ENCODE measurements at regions not wholly inside any gene's neighbourhood (a gene's known extent, or its start where the extent isn't known, plus 50 kb on each side); places are given as distances from the start of the nearest gene placed in this dataset.

DNA sequence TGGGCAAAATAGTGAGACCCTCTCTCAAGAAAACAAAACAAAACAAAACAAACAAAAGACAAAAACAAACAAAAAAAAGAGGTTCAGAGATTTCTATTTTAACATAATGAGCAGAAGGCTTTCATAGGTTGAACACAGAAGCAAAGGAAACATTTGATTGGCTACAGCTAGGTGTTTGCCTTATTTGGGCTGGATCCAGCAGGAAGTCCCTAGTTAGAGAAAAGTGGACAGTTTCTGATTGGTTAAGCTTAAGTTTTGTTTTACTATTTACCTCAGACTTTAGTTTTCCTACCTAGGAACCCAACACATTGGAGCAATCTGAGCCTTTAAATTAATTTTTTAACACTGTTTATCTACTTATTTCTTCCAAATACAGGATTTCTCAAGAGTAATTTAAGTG lies 566.5 kb upstream of the PCDH15 start:
- DNase-seq = no peak

DNA sequence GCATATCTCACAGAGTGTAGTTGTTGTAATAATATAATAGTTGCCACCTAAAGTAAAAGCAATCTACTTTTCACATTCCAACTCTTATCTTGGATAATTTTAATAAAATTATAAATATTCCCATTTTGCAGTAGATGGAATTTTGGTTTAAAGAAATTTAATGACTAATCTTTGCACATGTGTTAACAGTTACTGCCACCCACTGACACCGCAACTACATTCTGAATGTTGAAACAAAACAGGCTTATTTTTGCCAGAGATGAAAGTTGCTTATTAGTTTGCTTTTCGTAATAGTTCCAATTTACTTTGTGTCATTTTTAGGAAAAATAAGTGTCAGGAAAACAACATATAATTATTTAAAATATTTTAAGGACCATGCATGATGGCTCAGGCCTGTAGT lies 557.5 kb upstream of the PCDH15 start:
- DNase-seq = no peak

GRCh38 chr10:55353414-55353813 lies 552.4 kb upstream of the PCDH15 start:
- DNase-seq = no peak

- DNase-seq = no peak
Measured at GRCh38 chr10:55351431-55351830, 550.4 kb upstream of the PCDH15 start.

- DNase-seq = no peak
Measured at GRCh38 chr10:55348534-55348933, 547.5 kb upstream of the PCDH15 start.

GRCh38 chr10:55330486-55330885 lies 529.5 kb upstream of the PCDH15 start:
- no peak for DNase-seq

DNA sequence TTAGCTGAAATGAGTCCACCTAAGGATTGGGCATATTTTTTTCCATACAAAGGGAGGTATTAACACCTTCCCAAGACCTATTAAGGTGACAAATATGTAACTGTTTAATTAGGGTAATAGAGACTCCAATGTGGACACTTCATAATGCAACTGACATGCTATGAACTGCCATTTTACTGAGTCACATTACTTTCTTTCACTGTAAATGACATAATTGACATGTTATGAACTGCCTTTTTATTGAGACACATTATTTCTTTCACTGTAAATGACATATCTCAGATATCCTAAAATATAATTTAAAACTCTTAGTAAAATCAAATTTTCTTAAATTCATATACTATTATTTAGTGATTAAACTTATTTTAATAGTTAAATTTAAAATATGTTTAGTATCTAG lies 528.8 kb upstream of the PCDH15 start:
- peak in 1 of 2 experiments; percentile 42 for DNase-seq

DNA sequence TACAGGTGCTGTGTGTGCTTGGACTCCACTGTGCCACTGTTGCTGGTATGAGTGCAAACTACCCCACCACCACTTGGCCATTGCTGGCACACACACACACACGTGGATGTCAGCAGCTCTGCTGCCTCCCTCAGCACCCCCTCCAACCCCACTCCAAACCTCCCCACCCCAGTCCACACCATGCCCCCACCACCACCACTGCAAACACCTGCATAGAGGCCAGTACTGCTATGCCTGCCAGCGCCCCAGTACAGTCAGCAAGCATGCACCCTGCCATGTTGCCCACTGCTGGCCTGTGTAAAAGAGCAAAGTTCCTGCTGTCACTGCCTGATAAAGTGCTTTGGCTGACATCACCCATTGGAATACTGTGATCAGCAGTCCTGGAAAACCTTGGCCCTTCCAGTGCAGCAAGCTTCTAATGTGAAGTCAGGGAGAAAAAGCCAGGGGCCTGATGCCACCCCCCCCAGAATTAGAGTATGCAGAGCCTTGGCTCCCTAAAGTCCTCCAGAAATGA lies 519.2 kb upstream of the PCDH15 start:
- DNase-seq = no peak

DNA sequence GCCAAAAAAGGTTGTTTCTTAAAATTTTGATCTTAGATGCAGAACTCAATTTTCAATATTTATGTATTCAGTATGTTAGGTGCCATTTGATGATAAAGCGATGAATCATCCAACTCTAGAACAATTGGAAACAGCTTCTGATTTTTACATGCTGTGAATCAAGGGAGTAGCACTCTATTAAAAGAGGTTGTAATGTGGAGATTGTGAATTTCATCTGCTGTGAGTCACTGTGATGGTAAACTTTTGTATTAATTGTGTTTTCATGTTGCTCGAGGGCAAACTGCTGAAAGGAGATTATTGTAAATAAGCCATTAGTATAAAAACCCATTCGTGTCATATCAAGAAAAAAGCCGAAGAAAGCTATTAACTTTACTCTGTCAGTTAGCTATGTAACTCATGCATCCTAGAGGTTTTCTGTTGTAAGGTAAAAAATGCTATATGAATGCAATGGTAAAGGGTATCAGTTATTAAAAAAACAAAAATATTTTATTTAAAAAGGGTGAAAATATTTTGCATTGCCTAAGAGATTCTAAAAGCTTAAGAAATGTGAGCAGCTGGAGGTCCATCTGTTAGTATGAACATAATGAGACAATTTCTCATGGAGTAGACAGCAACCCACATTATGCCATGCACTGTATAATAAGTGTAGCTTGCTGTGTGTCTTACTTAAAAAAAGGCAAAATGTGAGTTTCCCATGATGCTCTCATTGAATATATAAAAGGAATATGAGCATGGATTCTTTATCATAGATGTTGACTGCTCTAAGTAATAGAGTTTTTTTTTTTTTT lies 511.0 kb upstream of the PCDH15 start:
- no peak for DNase-seq

GRCh38 chr10:55310143-55310542 lies 509.1 kb upstream of the PCDH15 start:
- DNase-seq = no peak

DNA sequence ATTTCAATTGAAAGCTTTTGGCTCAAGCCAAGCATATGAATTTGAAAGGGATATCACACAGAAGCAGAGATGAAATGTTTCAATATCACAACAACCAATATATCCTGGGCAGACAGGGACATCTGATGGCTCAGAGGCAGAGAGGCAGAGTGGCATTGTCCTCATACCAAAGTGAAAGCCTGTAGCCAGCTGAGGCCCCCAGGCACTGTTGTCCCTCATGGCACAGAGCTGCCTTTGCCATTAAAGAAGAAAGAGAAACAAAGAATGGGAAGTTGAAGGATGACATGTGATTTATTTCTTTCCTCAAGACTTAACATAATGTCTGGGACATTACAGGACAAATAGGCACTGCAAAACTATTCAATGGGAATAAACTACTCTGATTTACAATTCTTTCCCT lies 504.3 kb upstream of the PCDH15 start:
- no peak for DNase-seq

- no peak for DNase-seq
Measured at GRCh38 chr10:55287346-55287745, 486.3 kb upstream of the PCDH15 start.

- DNase-seq = no peak
Measured at GRCh38 chr10:55283031-55283430, 482.0 kb upstream of the PCDH15 start.

GRCh38 chr10:55280696-55281095 lies 479.7 kb upstream of the PCDH15 start:
- DNase-seq = no peak

- DNase-seq = no peak
Measured at GRCh38 chr10:55277549-55277948, 476.5 kb upstream of the PCDH15 start.

GRCh38 chr10:55274367-55274766 lies 473.3 kb upstream of the PCDH15 start:
- no peak for DNase-seq

DNA sequence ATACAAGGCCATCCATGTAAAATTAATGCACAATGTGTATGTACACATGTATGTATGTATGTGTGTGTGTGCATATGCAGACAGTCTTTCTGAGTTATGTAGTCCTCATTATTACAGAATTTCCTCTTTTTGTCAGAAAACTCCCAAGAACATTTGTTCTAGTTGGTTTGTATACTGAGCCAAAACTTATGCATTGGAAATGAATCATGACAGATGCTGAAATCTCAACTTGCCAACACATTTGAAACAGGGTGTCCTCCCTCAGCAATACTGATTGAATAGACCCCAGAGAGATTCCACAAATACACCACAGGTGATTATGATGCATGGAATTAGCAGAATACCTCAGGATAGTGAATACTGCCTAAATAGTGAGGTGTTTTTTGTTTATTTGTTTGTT lies 472.9 kb upstream of the PCDH15 start:
- no peak for DNase-seq

DNA sequence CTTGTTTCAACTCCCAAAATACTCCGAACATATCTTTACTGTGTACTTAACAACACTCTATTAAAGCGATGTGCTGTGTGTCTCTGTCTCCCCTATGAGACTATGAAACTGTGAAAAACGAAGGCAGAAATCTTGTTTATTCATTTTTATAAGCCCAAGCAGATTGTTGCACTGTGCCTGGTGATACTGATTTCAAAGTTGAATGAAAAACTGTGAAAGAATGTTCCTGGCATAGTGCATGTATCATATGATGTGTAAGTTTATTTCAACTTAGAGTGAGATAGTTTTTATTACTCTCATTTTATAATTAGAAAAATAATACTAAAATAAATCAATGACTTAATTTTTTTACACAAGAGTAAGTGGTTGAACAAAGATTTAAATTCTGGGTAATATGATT lies 471.9 kb upstream of the PCDH15 start:
- no peak for DNase-seq

GRCh38 chr10:55266797-55267196 lies 465.8 kb upstream of the PCDH15 start:
- DNase-seq = no peak

DNA sequence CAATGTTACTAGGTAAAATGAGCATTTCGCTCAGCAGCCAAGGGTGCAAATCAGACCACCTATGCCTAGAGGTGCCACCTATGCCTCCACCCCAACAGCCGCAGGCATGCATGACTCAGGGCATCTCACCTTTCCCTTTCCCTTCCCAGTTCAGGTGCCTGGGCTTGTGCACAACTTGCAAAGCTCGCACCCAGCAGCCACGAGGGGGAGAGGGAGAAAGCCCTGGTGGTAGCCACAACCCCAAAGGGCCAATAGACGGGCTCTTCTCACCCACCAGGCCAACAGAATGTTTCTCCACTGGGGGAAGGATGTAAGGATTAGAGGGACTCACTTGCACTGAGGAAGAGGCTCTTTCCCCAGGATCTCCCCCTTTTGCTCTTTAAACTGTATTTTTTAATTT lies 462.3 kb upstream of the PCDH15 start:
- DNase-seq = no peak

GRCh38 chr10:55242544-55242943 lies 441.5 kb upstream of the PCDH15 start:
- no peak for DNase-seq

DNA sequence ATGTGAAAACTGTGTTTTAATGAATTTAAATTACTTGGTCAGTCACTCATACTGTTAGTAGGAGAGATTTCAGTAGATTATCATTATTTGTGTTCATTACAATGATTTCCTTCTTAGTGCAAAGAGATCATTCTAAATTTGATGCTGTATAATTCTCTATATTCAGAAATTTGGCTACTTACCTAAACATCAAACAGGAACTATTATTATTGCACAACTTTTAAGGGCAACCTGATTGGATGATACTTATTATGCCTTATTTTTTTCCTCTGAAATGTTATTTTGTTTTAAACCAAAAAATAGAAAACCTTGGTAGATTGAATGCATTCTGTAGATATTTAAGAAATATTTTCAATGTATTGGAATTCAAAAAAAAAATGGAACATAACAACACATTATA lies 436.4 kb upstream of the PCDH15 start:
- DNase-seq = no peak

DNA sequence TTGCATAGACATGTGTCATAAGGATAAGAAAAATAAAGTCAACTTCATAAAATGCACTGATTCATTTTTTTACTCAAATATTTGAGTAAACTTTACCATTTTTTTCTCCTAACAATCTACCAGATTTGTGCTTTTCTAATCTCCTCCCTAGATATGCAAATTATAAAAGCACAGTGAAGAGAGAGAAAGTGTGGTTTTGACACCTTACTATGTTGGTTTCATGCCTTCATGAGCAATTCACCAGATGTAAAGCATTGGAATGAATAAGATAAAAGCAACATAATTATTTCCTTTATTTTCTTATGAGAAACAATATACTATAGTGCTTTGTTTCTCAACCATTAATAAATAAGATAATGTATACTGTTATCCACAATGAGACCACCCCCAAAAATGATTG lies 432.5 kb upstream of the PCDH15 start:
- DNase-seq = no peak

GRCh38 chr10:55233090-55233489 lies 432.1 kb upstream of the PCDH15 start:
- no peak for DNase-seq

- DNase-seq = no peak
Measured at GRCh38 chr10:55232553-55232952, 431.5 kb upstream of the PCDH15 start.

All from NCI-H2081 (cell line).